PC-3 (cell line): ENCODE measurements at regions not wholly inside any gene's neighbourhood (a gene's known extent, or its start where the extent isn't known, plus 50 kb on each side); places are given as distances from the start of the nearest gene placed in this dataset.

Experiments used
- ATAC-seq: fragments of 200-7000 bp; cut with Tn5 transposase; 2 replicates; pipeline ENCODE4 v1.9.1; 2020; ENCODE audit warnings: mild to moderate bottlenecking, moderate library complexity
- BruUV-seq: library from RNA; stranded (reverse); fragments of 400-500 nt; replicated peaks from 2 replicates; lab custom pipeline; 2021; lab: Mats Ljungman, UMichigan
- CTCF ChIA-PET: fragments of 300-600 bp; sonication (Branson Sonifier 250); formaldehyde crosslinking; loops from one replicate; lab custom pipeline; 2022; ENCODE audit warnings: antibody characterized with exemption; lab: Charles Lee
- POLR2A ChIA-PET: fragments of 300-600 bp; sonication (Branson Sonifier 250); formaldehyde crosslinking; loops from one replicate; lab custom pipeline; 2022; ENCODE audit warnings: antibody characterized with exemption; ENCODE audit not compliant: unreplicated experiment; lab: Charles Lee
- DNase-seq: peaks from one replicate; pipeline ENCODE4 v3.0.0-alpha.2; 2015
- H2AFZ ChIP-seq: fragments of 300-600 bp; sonication (generic); 2 replicates; pipeline ENCODE4 v1.6.0; 2016; ENCODE audit warnings: antibody characterized with exemption, low read length
- H3F3A ChIP-seq: fragments of 300-600 bp; sonication (generic); one replicate; pipeline ENCODE4 v1.6.0; 2017; ENCODE audit warnings: antibody characterized with exemption, low read length, control low read depth, mild to moderate bottlenecking; ENCODE audit not compliant: unreplicated experiment
- H3K27ac ChIP-seq: fragments of 300-600 bp; sonication (generic); 2 replicates; pipeline ENCODE4 v1.5.1; 2016; ENCODE audit warnings: mild to moderate bottlenecking, low read length
- H3K27me3 ChIP-seq: fragments of 300-600 bp; sonication (generic); 2 replicates; pipeline ENCODE4 v1.6.1; 2016; ENCODE audit warnings: low read length, mixed read lengths
- H3K36me3 ChIP-seq: fragments of 300-600 bp; sonication (generic); 2 replicates; pipeline ENCODE4 v1.6.1; 2016; ENCODE audit warnings: low read depth, mixed run types, low read length, mixed read lengths
- H3K4me1 ChIP-seq: fragments of 300-600 bp; sonication (generic); 2 replicates; pipeline ENCODE4 v1.5.1; 2016; ENCODE audit warnings: low read length; ENCODE audit not compliant: insufficient read depth
- H3K4me2 ChIP-seq: fragments of 300-600 bp; sonication (generic); 2 replicates; pipeline ENCODE4 v1.6.0; 2016; ENCODE audit warnings: low read length
- H3K4me3 ChIP-seq: fragments of 300-600 bp; sonication (generic); 2 replicates; pipeline ENCODE4 v1.5.1; 2016; ENCODE audit warnings: mild to moderate bottlenecking, low read length, mixed read lengths
- H3K79me2 ChIP-seq: fragments of 300-600 bp; sonication (generic); 2 replicates; pipeline ENCODE4 v1.6.1; 2017; ENCODE audit warnings: low read length, mixed read lengths
- H3K9ac ChIP-seq: fragments of 300-600 bp; sonication (generic); 2 replicates; pipeline ENCODE4 v1.6.0; 2016; ENCODE audit warnings: mild to moderate bottlenecking, low read length
- H3K9me2 ChIP-seq: fragments of 300-600 bp; sonication (generic); replicated peaks from 2 replicates; pipeline ENCODE4 v1.6.1; 2016; ENCODE audit warnings: mixed run types, low read length, mixed read lengths
- H3K9me3 ChIP-seq: fragments of 300-600 bp; sonication (generic); 2 replicates; pipeline ENCODE4 v1.6.1; 2016; ENCODE audit warnings: low read length, mixed read lengths
- H4K20me1 ChIP-seq: fragments of 300-600 bp; sonication (generic); 2 replicates; pipeline ENCODE4 v1.6.1; 2016; ENCODE audit warnings: low read length, mixed read lengths
- CTCF ChIP-seq: fragments of 300-600 bp; sonication (generic); conservative IDR thresholded peaks from 2 replicates; pipeline ENCODE4 v1.5.1; 2017; ENCODE audit warnings: antibody characterized with exemption, low read depth, mild to moderate bottlenecking, low read length
- EZH2 ChIP-seq: fragments of 300-600 bp; sonication (generic); IDR thresholded peaks from one replicate; pipeline ENCODE4 v1.6.1; 2017; ENCODE audit warnings: antibody characterized with exemption, mild to moderate bottlenecking, low read length; ENCODE audit not compliant: unreplicated experiment
- EZH2phosphoT487 ChIP-seq: fragments of 300-600 bp; sonication (generic); IDR thresholded peaks from 2 replicates; pipeline ENCODE4 v1.6.1; 2018; ENCODE audit warnings: mild to moderate bottlenecking, antibody characterized with exemption, low read length, borderline replicate concordance
- intact Hi-C: fragments of 100-400 bp; cut with micrococcal nuclease; formaldehyde crosslinking; loops from 2 replicates; pipeline ENCODE4 v1.9.0; 2023

- Histone ChIP-seq H3K4me1 (no peaks in the 10 kb centered on the region), H2AFZ (no peak overlapping the region), H3K36me3 (no peaks in the 10 kb centered on the region), H3K9ac (no peak overlapping the region), H3K79me2 (no peaks in the 10 kb centered on the region), H3K4me2 (no peak overlapping the region), H3K27me3 (no peaks in the 10 kb centered on the region), H4K20me1 (no peaks in the 10 kb centered on the region), H3K9me2 (no peaks in the 10 kb centered on the region), H3K9me3 (no peaks in the 10 kb centered on the region), H3K4me3 (no peak overlapping the region), H3F3A (no peaks in the 10 kb centered on the region), H3K27ac (no peak overlapping the region)
- CTCF ChIA-PET: no interaction called here
- intact Hi-C loops: no loop called here
- no TSS peak for BruUV-seq
- POLR2A ChIA-PET: no interaction called here
- DNase-seq (no peak), ATAC-seq (no peak)
- TF ChIP-seq EZH2phosphoT487 (no peak), CTCF (no peak), EZH2 (no peak)
These were observed 90.7 kb upstream of the ATP2B1 start for GRCh38 chr12:89799316-89799715.

GRCh38 chr12:89797436-89797835, 88.8 kb upstream of the ATP2B1 start:
- TF ChIP-seq EZH2: no peak
- no peak for TF ChIP-seq CTCF
- TF ChIP-seq EZH2phosphoT487: no peak
- Histone ChIP-seq H3K36me3 (no peaks in the 10 kb centered on the region), H3K27me3 (no peaks in the 10 kb centered on the region), H3F3A (no peaks in the 10 kb centered on the region), H3K4me1 (no peaks in the 10 kb centered on the region), H3K9me2 (no peaks in the 10 kb centered on the region), H4K20me1 (no peaks in the 10 kb centered on the region), H3K9ac (no peak overlapping the region), H3K79me2 (no peaks in the 10 kb centered on the region), H3K27ac (no peak overlapping the region), H3K4me3 (no peak overlapping the region), H3K4me2 (no peak overlapping the region), H3K9me3 (no peaks in the 10 kb centered on the region), H2AFZ (no peak overlapping the region)
- ChIA-PET POLR2A (no interaction called here), CTCF (no interaction called here)
- ATAC-seq (no peak), DNase-seq (no peak)
- intact Hi-C loops: no loop called here
- BruUV-seq: no TSS peak

- H3K27me3 ChIP-seq: no peaks in the 10 kb centered on the region
These were observed 88.3 kb upstream of the ATP2B1 start for GRCh38 chr12:89796798-89797382.

More at GRCh38 chr12:89796798-89797382, 88.3 kb upstream of the ATP2B1 start:
- DNase-seq (no peak), ATAC-seq (no peak)
- Histone ChIP-seq H3K4me1 (no peaks in the 10 kb centered on the region), H3K4me3 (no peak overlapping the region), H3K36me3 (no peaks in the 10 kb centered on the region), H3F3A (no peaks in the 10 kb centered on the region), H4K20me1 (no peaks in the 10 kb centered on the region), H3K9me3 (no peaks in the 10 kb centered on the region), H3K9me2 (no peaks in the 10 kb centered on the region), H3K9ac (no peak overlapping the region), H3K27ac (no peak overlapping the region), H2AFZ (no peak overlapping the region), H3K4me2 (no peak overlapping the region), H3K79me2 (no peaks in the 10 kb centered on the region)
- BruUV-seq: no TSS peak
- CTCF ChIA-PET: no interaction called here
- POLR2A ChIA-PET: no interaction called here
- intact Hi-C loops: no loop called here
- TF ChIP-seq EZH2phosphoT487: no peak
- TF ChIP-seq EZH2: no peak
- TF ChIP-seq CTCF: no peak
